SK-MEL-5 (cell line): ENCODE measurements at regions not wholly inside any gene's neighbourhood (a gene's known extent, or its start where the extent isn't known, plus 50 kb on each side); places are given as distances from the start of the nearest gene placed in this dataset.

ENCODE experiments used
- DNase-seq: peaks from one replicate; pipeline ENCODE4 v3.0.0-alpha.2; 2016; ENCODE audit warnings: low read depth, low spot score
- in situ Hi-C: cut with HindIII; loops from 2 replicates; pipeline ENCODE4 v1.10.0; 2016; ENCODE audit warnings: low sequenced_read_pairs, high pct_unique_total_duplicates, low pct_unique_long_range_greater_than_20kb

- DNase-seq: no peak
- in situ Hi-C loops: no loop called here
These were observed 158.3 kb downstream of the ENGASE start for GRCh38 chr17:79232957-79233356.

GRCh38 chr17:79231766-79232287 lies 157.2 kb downstream of the ENGASE start:
- in situ Hi-C loops: no loop called here
- DNase-seq: no peak

DNA sequence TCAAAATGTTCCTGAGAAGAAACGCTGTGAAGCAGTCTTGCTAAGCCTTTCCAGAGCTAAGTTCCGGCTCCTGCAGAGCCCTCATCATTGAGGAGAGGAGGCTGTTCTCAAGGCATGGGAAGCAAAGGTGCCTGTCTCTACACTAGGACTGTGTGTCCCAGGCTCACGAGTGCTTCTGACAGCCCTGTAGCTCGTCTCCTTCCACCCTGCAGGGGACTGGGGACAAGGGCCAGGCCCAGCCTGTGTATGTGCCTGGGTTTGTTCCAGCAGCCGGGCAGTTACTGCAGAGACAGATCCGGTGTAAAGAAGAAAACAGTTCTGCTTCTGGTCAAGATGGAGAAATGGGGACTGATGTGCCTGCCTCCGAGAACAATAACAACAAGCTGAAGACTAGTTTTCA lies 156.0 kb downstream of the ENGASE start:
- DNase-seq: no peak
- in situ Hi-C loops: no loop called here

- in situ Hi-C loops: no loop called here
These were observed 151.4 kb downstream of the ENGASE start for GRCh38 chr17:79226037-79226436.

GRCh38 chr17:79224903-79225302 lies 150.3 kb downstream of the ENGASE start:
- in situ Hi-C loops: no loop called here
- DNase-seq: no peak

More at GRCh38 chr17:79226037-79226436, 151.4 kb downstream of the ENGASE start:
- no peak for DNase-seq

GRCh38 chr17:79224476-79224875 lies 149.9 kb downstream of the ENGASE start:
- in situ Hi-C loops: no loop called here
- DNase-seq: no peak

GRCh38 chr17:79223953-79224352 lies 149.3 kb downstream of the ENGASE start:
- in situ Hi-C loops: no loop called here
- DNase-seq: no peak

- in situ Hi-C loops: no loop called here
- no peak for DNase-seq
These were observed 148.8 kb downstream of the ENGASE start for GRCh38 chr17:79223471-79223870.

DNA sequence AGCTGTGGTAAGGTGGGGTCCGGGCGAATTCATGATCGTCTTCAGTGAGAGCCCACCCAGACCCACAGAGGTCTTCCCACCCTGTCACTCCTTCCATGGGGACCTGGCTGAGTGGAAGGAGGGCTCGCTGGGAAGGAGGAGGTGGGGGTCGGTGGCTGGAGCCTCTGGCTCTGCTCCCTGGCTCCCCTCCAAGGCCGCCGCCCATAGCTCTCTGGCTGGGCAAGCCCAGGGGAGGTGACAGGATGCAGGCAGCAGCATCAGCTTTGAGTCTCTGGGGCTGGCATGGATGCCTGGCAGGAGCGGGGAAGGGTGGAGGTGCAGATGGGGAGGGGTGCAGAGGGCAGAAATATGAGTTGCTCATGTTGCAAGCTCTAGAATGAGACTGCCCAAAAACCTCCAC lies 147.0 kb downstream of the ENGASE start:
- in situ Hi-C loops: no loop called here
- DNase-seq: no peak

- in situ Hi-C loops: no loop called here
- DNase-seq: peak; percentile 43
These were observed 146.2 kb downstream of the ENGASE start for GRCh38 chr17:79220713-79221291.

- in situ Hi-C loops: no loop called here
- no peak for DNase-seq
These were observed 145.6 kb downstream of the ENGASE start for GRCh38 chr17:79220201-79220712.

DNA sequence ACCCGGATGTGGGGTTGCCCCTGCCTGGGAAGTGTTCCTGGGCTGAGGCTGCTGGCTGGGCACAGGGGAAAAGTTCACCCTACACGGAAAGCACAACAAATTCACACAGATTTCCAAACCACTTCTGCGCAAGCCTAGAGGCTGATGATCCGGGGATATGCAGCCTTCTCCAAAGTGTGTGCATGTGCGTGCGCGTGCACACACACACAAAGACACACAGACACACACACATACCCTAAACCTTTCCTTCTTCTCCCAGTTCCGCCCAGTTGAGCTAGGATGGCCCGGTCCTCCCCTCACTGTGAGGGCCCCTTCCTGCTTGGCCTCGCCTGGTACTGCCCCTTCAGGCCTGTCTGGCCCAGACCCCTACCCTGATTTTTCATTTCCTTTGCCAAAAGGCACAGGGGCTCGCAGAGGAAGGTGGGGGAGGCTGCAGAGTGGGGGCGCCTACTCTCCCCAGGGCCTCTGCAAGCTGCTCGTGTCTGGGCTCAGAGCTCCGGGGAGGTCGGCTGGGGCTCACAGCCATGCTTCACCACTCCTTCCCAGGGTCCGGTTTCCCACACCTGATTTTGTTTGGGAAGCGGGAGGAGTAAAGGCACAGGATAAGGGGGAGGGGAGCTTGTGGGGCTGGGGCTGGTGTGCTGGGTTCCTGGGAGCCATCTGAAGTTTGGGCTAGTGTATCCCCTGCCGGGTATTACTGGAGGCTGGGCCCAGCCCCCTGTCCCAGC lies 144.7 kb downstream of the ENGASE start:
- no peak for DNase-seq
- in situ Hi-C loops: no loop called here

DNA sequence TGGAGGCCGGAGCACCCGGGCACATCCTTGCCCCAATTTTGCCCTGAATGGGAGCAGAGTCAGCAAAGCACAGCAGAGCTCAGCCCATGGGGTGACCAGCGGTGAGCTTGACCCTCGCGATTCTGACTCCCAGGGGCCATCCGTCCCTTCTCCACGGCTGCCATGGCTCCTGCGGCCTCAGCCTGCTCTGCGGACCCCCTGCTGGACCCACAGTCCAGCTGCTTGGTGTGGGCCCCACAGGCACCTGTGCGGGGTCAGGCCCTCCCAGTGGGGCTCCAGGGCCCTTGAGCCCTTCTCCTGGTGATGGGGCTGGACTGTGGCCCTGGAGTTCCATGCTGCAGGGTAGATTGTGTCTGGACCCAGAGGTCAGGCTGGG lies 144.2 kb downstream of the ENGASE start:
- DNase-seq: no peak
- in situ Hi-C loops: no loop called here

GRCh38 chr17:79218175-79218824 lies 143.7 kb downstream of the ENGASE start:
- DNase-seq: no peak
- in situ Hi-C loops: no loop called here

DNA sequence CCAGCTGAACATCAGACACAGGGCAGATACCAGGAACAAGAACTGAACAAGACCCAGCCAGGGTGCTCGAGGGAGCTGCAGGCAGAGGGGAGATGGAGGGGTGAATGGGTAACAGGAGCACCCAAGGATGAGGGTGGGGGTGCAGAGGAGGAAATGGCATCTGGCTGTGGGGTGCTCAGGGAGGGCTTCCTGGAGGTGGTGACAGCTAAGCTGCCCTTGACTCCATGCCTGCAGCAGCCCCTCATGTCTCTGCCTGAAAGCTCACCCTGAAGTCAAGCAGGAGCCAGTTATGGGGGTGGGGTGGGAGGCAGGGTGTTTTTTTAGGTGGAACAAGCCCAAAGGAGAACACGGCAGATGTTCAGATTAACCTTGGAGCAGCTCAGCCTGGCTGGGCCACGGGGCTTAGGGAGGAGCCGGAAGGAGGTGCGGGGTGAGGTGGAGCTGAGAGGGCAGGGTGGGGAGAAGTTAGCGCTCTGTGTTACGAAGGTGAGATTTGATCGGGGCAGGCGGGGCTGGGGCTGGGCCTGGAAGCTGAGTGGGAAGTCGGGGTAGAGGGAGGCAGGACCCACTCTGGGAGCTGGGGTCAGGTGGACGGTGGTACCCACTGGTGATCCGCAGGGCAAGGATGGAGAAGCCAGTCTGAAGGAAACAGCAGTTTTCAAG lies 143.0 kb downstream of the ENGASE start:
- in situ Hi-C loops: no loop called here
- DNase-seq: no peak

DNA sequence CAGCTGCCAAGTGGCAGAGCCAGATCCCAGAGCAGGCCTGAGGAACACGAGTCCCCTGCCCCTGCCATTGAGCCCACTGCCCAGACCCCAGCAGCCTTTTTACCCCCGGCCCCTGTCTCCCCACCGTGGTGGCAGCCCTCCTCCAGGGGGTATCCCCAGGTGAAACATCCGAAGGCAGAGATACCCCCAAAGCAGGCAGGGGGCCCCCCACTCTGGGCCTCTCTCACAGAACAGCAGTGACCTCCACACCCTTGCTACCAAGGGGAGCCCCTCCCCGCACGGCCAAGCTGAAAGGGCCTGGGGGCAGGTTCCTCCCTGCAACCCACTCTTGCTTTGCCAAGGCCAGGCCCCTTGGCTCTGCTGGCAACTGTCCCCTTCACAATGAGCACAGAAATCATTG lies 142.2 kb downstream of the ENGASE start:
- DNase-seq: no peak
- in situ Hi-C loops: no loop called here

- no peak for DNase-seq
- in situ Hi-C loops: no loop called here
These were observed 141.8 kb downstream of the ENGASE start for GRCh38 chr17:79216391-79216790.

DNA sequence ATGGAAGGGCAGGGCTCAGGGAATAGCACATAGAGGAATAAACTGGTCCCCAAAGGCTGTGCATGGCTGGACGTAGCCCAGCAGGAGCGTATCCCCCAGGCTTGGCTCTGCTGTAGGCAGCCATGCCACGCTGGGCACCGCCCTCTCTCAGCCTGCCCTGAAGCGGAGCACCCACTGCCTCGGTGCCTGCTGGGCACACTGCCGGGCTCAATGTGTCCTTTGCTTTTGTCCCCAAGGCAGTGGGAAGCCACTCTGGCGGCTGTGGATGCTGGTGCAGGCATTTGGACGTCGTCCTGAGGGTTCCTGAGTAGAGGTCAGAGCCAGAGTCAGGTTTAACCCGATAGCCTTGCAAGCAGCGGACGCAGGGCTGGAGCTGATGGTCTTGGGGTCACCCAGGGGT lies 141.0 kb downstream of the ENGASE start:
- in situ Hi-C loops: no loop called here
- DNase-seq: no peak
